ENCODE measurements at regions not wholly inside any gene's neighbourhood (a gene's known extent, or its start where the extent isn't known, plus 50 kb on each side); places are given as distances from the start of the nearest gene placed in this dataset.

DNA sequence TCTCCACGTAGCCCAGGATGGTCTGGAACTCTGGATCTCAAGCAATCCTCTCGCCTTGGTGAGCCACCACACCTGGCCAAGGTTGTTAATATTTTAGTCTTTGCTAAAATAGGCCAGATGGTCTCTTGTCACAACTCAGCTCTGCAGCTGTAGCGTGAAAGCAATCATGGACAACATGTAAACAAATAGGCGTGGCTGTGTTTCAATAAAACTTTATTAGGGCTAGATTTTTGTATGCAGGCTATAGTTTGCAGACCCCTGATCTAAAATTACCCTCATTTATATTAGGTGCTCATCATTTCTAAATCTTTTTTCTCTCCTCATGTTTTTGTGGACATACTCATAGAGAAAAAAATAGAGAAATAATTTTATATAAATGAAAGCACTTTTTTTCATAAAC is 72.1 kb upstream of the SLC28A3 start:
- Histone ChIP-seq H3K36me3 (no peaks in the 10 kb centered on the region), H3K9me3 (replicated peaks) (no peaks in the 10 kb centered on the region), H3K4me3 (no peak overlapping the region), H3K4me1 (no peaks in the 10 kb centered on the region), H3K27me3 (ENCODE audit: low read depth) (peaks cover 31% of the 10 kb centered on the region), H3K27ac (replicated peaks) (no peak overlapping the region)
- TF ChIP-seq, protein P1, sequence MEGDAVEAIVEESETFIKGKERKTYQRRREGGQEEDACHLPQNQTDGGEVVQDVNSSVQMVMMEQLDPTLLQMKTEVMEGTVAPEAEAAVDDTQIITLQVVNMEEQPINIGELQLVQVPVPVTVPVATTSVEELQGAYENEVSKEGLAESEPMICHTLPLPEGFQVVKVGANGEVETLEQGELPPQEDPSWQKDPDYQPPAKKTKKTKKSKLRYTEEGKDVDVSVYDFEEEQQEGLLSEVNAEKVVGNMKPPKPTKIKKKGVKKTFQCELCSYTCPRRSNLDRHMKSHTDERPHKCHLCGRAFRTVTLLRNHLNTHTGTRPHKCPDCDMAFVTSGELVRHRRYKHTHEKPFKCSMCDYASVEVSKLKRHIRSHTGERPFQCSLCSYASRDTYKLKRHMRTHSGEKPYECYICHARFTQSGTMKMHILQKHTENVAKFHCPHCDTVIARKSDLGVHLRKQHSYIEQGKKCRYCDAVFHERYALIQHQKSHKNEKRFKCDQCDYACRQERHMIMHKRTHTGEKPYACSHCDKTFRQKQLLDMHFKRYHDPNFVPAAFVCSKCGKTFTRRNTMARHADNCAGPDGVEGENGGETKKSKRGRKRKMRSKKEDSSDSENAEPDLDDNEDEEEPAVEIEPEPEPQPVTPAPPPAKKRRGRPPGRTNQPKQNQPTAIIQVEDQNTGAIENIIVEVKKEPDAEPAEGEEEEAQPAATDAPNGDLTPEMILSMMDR (IDR thresholded peaks at IDR 0.05; ENCODE audit: borderline replicate concordance) = no peak
- no peak for DNase-seq
- intact Hi-C loops (cut with micrococcal nuclease) = no loop called here

DNA sequence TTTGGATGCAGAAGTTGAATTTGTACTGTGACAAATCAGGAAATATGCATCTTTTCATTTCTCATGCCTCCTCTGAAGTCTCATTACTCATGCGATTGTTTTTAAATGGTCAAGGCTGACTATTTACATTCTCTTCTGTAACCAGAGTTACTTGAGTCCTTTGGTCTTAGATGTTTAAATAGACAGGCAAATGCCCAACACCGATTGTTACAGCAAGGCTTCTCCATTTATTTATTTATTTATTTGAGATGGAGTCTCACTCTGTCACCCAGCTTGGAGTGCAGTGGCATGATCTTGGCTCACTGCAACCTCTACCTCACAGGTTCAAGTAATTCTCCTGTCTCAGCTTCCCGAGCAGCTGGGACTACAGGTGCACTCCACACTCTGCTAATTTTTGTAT is 72.7 kb upstream of the SLC28A3 start:
- no peak overlapping the region for H3K4me3 ChIP-seq
- no peaks in the 10 kb centered on the region for H3K9me3 ChIP-seq (replicated peaks)
- TF ChIP-seq, protein P1 (IDR thresholded peaks at IDR 0.05; ENCODE audit: borderline replicate concordance) = no peak
- no peak for DNase-seq
- peaks cover 31% of the 10 kb centered on the region for H3K27me3 ChIP-seq (ENCODE audit: low read depth)
- no peak overlapping the region for H3K27ac ChIP-seq (replicated peaks)
- H3K36me3 ChIP-seq = no peaks in the 10 kb centered on the region
- H3K4me1 ChIP-seq = no peaks in the 10 kb centered on the region
- intact Hi-C loops (cut with micrococcal nuclease) = no loop called here

DNA sequence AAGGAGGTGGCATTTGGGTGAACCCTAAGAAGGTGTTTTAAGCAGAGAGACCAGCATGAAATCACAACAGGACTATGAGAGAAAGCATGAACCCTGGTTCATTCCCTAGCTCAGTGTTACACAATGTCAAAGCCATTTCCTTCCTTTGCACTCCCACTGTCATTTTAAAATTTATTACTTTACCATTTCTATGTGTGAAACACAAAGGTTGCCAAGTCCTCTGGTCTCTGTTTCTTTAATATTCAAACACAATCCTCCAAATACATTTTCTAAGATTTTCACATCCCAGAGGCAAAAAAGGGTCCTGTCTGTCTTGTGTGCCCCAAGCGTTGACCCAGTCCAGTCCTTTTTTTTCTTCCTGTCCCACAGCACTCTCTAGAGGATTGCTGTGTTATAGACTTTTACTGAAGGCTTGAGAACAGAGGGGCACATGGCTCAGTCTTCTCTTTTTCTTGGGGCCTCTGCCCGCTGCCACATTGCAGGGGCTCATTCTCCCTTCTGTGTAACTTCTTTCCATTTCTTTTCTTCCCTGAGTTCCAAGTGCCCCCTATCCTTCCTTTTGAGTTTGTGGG is 78.6 kb upstream of the SLC28A3 start:
- TF ChIP-seq, protein P1 (IDR thresholded peaks at IDR 0.05; ENCODE audit: borderline replicate concordance) = no peak
- Histone ChIP-seq H3K27ac (replicated peaks) (no peak overlapping the region), H3K27me3 (ENCODE audit: low read depth) (peaks cover 45% of the 10 kb centered on the region), H3K9me3 (replicated peaks) (peaks cover 16% of the 10 kb centered on the region), H3K36me3 (no peaks in the 10 kb centered on the region), H3K4me3 (no peak overlapping the region), H3K4me1 (no peaks in the 10 kb centered on the region)
- no peak for DNase-seq
- intact Hi-C loops (cut with micrococcal nuclease) = no loop called here

DNA sequence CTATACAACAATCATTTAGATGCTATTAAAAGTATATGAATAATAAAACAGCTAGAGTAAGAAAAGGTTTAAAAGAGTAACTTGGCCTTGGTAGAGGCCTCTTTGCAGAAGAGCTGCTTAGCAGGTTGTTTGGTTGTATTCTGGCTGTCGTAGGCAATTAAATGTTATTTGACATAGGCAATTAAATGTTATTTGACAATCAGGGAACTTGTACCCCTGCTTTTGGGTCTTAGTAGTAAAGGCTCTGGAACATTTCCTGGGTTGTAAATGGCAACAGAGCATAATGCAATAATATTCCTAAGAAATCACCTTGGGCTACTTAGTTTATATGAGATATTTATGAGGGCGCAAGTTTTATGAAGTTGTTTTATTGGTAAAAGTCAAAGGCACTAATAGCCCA is 84.4 kb upstream of the SLC28A3 start:
- no peak overlapping the region for H3K4me3 ChIP-seq
- intact Hi-C loops (cut with micrococcal nuclease) = no loop called here
- H3K36me3 ChIP-seq = no peaks in the 10 kb centered on the region
- no peak for DNase-seq
- H3K4me1 ChIP-seq = no peaks in the 10 kb centered on the region
- H3K27me3 ChIP-seq (ENCODE audit: low read depth) = peaks cover under 1% of the 10 kb centered on the region
- TF ChIP-seq, protein P1 (IDR thresholded peaks at IDR 0.05; ENCODE audit: borderline replicate concordance) = no peak
- H3K9me3 ChIP-seq (replicated peaks) = peaks cover 22% of the 10 kb centered on the region
- H3K27ac ChIP-seq (replicated peaks) = no peak overlapping the region

DNA sequence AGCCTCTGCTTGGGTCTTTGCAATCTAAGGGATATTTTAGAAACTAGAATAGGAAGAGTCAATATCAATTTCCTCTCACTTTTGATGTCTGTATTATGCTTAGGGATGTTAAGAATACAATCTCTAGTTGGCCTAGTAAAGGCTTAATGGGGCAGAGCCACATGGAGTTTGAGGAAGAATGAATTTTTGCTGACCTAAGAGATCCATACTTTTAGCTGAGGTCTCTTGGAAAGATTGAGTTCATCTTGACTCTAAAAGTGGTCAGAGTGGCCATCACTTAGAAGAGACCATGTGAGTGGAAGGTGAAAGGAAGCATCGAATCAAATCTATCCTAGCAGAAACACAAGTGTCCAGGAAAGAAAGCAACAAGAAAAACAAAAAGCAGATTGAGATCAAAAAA is 92.2 kb upstream of the SLC28A3 start:
- H3K27ac ChIP-seq (replicated peaks) = no peak overlapping the region
- DNase-seq = no peak
- no peaks in the 10 kb centered on the region for H3K36me3 ChIP-seq
- H3K27me3 ChIP-seq (ENCODE audit: low read depth) = no peaks in the 10 kb centered on the region
- peaks cover 14% of the 10 kb centered on the region for H3K4me1 ChIP-seq
- no peak overlapping the region for H3K4me3 ChIP-seq
- intact Hi-C loops (cut with micrococcal nuclease) = no loop called here
- TF ChIP-seq, protein P1 (IDR thresholded peaks at IDR 0.05; ENCODE audit: borderline replicate concordance) = no peak
- H3K9me3 ChIP-seq (replicated peaks) = peaks cover 6% of the 10 kb centered on the region
